MM.1S (cell line): ENCODE measurements at regions not wholly inside any gene's neighbourhood (a gene's known extent, or its start where the extent isn't known, plus 50 kb on each side); places are given as distances from the start of the nearest gene placed in this dataset.

Source experiments
- DNase-seq: peaks from one replicate; pipeline ENCODE4 v3.0.0-alpha.2; 2015
- H2AFZ ChIP-seq: fragments of 300-600 bp; sonication (generic); 2 replicates; pipeline ENCODE4 v1.6.0; 2016; ENCODE audit warnings: antibody characterized with exemption, low read length
- H3F3A ChIP-seq: fragments of 300-600 bp; sonication (generic); 2 replicates; pipeline ENCODE4 v1.6.1; 2016; ENCODE audit warnings: mild to moderate bottlenecking, antibody characterized with exemption, low read length, moderate library complexity, mixed read lengths; ENCODE audit not compliant: insufficient read depth
- H3K27ac ChIP-seq: fragments of 300-600 bp; sonication (generic); 2 replicates; pipeline ENCODE4 v1.5.1; 2016; ENCODE audit warnings: mild to moderate bottlenecking, low read length
- H3K27me3 ChIP-seq: fragments of 300-600 bp; sonication (generic); replicated peaks from 2 replicates; pipeline ENCODE4 v1.6.0; 2016; ENCODE audit warnings: low read length; ENCODE audit not compliant: insufficient read depth
- H3K36me3 ChIP-seq: fragments of 300-600 bp; sonication (generic); replicated peaks from 2 replicates; pipeline ENCODE4 v1.6.1; 2016; ENCODE audit warnings: mild to moderate bottlenecking, low read length, mixed read lengths; ENCODE audit not compliant: insufficient read depth
- H3K4me1 ChIP-seq: fragments of 300-600 bp; sonication (generic); 2 replicates; pipeline ENCODE4 v1.6.1; 2016; ENCODE audit warnings: low read length, mixed read lengths
- H3K4me2 ChIP-seq: fragments of 300-600 bp; sonication (generic); 2 replicates; pipeline ENCODE4 v1.6.0; 2016; ENCODE audit warnings: low read depth, low read length
- H3K4me3 ChIP-seq: fragments of 300-600 bp; sonication (generic); 2 replicates; pipeline ENCODE4 v1.5.1; 2016; ENCODE audit warnings: low read length, mixed read lengths
- H3K79me2 ChIP-seq: fragments of 300-600 bp; sonication (generic); 2 replicates; pipeline ENCODE4 v1.6.1; 2016; ENCODE audit warnings: mixed run types, low read length, mixed read lengths
- H3K9ac ChIP-seq: fragments of 300-600 bp; sonication (generic); 2 replicates; pipeline ENCODE4 v1.6.1; 2016; ENCODE audit warnings: low read length, mixed read lengths
- H3K9me2 ChIP-seq: fragments of 300-600 bp; sonication (generic); replicated peaks from 2 replicates; pipeline ENCODE4 v1.6.1; 2016; ENCODE audit warnings: mild to moderate bottlenecking, low read length, mixed read lengths; ENCODE audit not compliant: insufficient read depth
- H3K9me3 ChIP-seq: fragments of 300-600 bp; sonication (generic); replicated peaks from 2 replicates; pipeline ENCODE4 v1.6.1; 2016; ENCODE audit warnings: mild to moderate bottlenecking, low read length, mixed read lengths; ENCODE audit not compliant: insufficient read depth
- H4K20me1 ChIP-seq: fragments of 300-600 bp; sonication (generic); 2 replicates; pipeline ENCODE4 v1.6.1; 2016; ENCODE audit warnings: mild to moderate bottlenecking, low read length, moderate library complexity, mixed read lengths; ENCODE audit not compliant: insufficient read depth
- EZH2 ChIP-seq: fragments of 300-600 bp; sonication (generic); optimal IDR thresholded peaks from 2 replicates; pipeline ENCODE3; 2017; ENCODE audit warnings: low read depth, mild to moderate bottlenecking, antibody characterized with exemption, low read length, mixed read lengths
- EZH2phosphoT487 ChIP-seq: fragments of 300-600 bp; sonication (generic); IDR thresholded peaks from 2 replicates; pipeline ENCODE4 v1.6.1; 2018; ENCODE audit warnings: antibody characterized with exemption, low read length
- TF ChIP-seq, protein P1 (sequence below): fragments of 300-600 bp; sonication (generic); IDR thresholded peaks from 2 replicates; pipeline ENCODE4 v1.5.1; 2016; ENCODE audit warnings: antibody characterized with exemption, low read length, mixed read lengths

DNA sequence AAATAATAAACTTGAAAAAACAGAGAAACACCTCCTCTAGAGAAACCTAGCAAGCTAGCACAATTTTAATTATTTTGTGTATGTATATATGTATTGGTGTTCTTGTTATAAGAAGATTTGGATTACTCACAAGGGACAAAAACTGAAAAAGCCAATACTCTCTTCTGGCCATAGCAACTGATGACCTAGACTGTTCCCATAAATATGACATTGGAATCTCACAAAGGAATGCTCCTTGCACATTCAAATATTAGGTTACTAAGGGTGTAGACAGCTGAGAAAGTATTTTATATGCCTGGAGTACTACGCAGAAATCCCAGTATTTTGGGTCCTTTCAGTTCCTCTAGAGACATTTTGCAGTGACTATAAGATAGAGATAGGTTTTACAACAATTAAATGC, 279.4 kb downstream of the FZD1 start:
- no peaks in the 10 kb centered on the region for H3K9me3 ChIP-seq
- H3K4me1 ChIP-seq = no peaks in the 10 kb centered on the region
- H4K20me1 ChIP-seq = no peaks in the 10 kb centered on the region
- no peaks in the 10 kb centered on the region for H3K9me2 ChIP-seq
- no peak overlapping the region for H2AFZ ChIP-seq
- H3K79me2 ChIP-seq = no peaks in the 10 kb centered on the region
- H3K4me2 ChIP-seq = no peak overlapping the region
- no peaks in the 10 kb centered on the region for H3K36me3 ChIP-seq
- H3K27ac ChIP-seq = no peak overlapping the region
- DNase-seq = no peak
- no peaks in the 10 kb centered on the region for H3K27me3 ChIP-seq
- no peak overlapping the region for H3K4me3 ChIP-seq
- TF ChIP-seq EZH2phosphoT487 (no peak), EZH2 (no peak)
- TF ChIP-seq, protein P1, sequence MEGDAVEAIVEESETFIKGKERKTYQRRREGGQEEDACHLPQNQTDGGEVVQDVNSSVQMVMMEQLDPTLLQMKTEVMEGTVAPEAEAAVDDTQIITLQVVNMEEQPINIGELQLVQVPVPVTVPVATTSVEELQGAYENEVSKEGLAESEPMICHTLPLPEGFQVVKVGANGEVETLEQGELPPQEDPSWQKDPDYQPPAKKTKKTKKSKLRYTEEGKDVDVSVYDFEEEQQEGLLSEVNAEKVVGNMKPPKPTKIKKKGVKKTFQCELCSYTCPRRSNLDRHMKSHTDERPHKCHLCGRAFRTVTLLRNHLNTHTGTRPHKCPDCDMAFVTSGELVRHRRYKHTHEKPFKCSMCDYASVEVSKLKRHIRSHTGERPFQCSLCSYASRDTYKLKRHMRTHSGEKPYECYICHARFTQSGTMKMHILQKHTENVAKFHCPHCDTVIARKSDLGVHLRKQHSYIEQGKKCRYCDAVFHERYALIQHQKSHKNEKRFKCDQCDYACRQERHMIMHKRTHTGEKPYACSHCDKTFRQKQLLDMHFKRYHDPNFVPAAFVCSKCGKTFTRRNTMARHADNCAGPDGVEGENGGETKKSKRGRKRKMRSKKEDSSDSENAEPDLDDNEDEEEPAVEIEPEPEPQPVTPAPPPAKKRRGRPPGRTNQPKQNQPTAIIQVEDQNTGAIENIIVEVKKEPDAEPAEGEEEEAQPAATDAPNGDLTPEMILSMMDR = no peak
- H3K9ac ChIP-seq = no peak overlapping the region
- H3F3A ChIP-seq = no peaks in the 10 kb centered on the region

- Histone ChIP-seq H3K36me3 (no peaks in the 10 kb centered on the region), H3K9me2 (no peaks in the 10 kb centered on the region), H3K4me1 (no peaks in the 10 kb centered on the region), H3K9ac (no peak overlapping the region), H3K4me3 (no peak overlapping the region), H4K20me1 (no peaks in the 10 kb centered on the region), H3K27me3 (no peaks in the 10 kb centered on the region), H3K79me2 (no peaks in the 10 kb centered on the region), H3K27ac (no peak overlapping the region), H3K4me2 (no peak overlapping the region), H3K9me3 (no peaks in the 10 kb centered on the region), H2AFZ (no peak overlapping the region), H3F3A (no peaks in the 10 kb centered on the region)
- no peak for TF ChIP-seq EZH2
- TF ChIP-seq, protein P1 = no peak
- DNase-seq = no peak
These were observed 285.6 kb downstream of the FZD1 start for GRCh38 chr7:91549878-91550277.

DNA sequence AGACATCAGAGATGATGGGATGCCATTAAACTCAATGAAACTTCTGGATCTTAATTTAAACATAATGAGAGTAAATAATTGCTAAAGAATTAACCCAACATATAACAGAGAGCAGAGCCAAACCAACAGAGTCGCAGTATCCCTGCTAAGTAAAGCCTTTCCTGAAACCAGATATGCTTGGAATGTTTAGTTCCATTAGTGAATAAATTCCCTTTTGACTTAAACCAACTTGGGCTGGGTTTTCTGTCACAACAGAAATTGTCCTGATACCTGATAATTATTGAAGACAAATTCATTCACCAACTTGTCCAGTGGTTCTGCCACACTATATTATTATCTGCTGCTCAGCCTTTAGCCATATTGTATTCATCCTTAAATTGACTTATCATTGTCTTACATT, 286.7 kb downstream of the FZD1 start:
- Histone ChIP-seq H3K4me3 (no peak overlapping the region), H3F3A (no peaks in the 10 kb centered on the region), H3K9me3 (no peaks in the 10 kb centered on the region), H4K20me1 (no peaks in the 10 kb centered on the region), H3K27me3 (no peaks in the 10 kb centered on the region), H3K27ac (no peak overlapping the region), H2AFZ (no peak overlapping the region), H3K4me1 (no peaks in the 10 kb centered on the region), H3K9ac (no peak overlapping the region), H3K9me2 (no peaks in the 10 kb centered on the region), H3K36me3 (no peaks in the 10 kb centered on the region), H3K4me2 (no peak overlapping the region), H3K79me2 (no peaks in the 10 kb centered on the region)
- DNase-seq = no peak
- TF ChIP-seq EZH2phosphoT487 (no peak), EZH2 (no peak)
- TF ChIP-seq, protein P1 = no peak
